ENCODE measurements at regions not wholly inside any gene's neighbourhood (a gene's known extent, or its start where the extent isn't known, plus 50 kb on each side); places are given as distances from the start of the nearest gene placed in this dataset.

DNA sequence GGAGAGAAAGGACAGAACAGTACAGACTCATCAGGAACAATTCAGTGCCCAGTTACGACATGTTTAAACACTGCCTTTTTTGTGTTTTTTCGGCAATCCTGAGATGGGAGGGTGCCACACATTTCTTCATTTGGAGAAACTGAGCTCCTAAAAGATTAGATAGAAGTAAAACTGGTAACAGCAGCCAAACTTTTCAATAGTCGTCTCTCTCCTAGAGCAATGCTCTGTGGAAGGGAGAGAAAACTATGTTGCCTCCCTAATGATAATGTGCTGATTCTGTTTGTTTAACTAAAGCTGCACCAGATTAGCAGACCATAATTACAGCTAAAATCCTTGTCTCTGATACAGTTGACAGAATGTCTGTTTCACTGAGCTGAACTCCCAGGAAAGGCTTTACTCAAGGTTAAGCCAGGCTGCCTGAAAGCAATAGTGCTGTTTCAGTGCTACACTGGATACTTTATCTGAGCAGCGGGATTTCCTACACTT is 76.2 kb upstream of the CXADR start:
- H3K4me3 ChIP-seq, result no peak overlapping the region
- H3K4me1 ChIP-seq, result no peaks in the 10 kb centered on the region
- H3K27me3 ChIP-seq (replicated peaks in 1 of 7), result no peaks in the 10 kb centered on the region
- TF ChIP-seq POLR2AphosphoS5 (IDR thresholded peaks at IDR 0.05), result no peak
- TF ChIP-seq, protein P1, sequence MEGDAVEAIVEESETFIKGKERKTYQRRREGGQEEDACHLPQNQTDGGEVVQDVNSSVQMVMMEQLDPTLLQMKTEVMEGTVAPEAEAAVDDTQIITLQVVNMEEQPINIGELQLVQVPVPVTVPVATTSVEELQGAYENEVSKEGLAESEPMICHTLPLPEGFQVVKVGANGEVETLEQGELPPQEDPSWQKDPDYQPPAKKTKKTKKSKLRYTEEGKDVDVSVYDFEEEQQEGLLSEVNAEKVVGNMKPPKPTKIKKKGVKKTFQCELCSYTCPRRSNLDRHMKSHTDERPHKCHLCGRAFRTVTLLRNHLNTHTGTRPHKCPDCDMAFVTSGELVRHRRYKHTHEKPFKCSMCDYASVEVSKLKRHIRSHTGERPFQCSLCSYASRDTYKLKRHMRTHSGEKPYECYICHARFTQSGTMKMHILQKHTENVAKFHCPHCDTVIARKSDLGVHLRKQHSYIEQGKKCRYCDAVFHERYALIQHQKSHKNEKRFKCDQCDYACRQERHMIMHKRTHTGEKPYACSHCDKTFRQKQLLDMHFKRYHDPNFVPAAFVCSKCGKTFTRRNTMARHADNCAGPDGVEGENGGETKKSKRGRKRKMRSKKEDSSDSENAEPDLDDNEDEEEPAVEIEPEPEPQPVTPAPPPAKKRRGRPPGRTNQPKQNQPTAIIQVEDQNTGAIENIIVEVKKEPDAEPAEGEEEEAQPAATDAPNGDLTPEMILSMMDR (IDR thresholded peaks at IDR 0.05 in 8 of 11, conservative IDR thresholded peaks at IDR 0.05 in 3 of 11), result no peak
- no peak for TF ChIP-seq POLR2A (IDR thresholded peaks at IDR 0.05)
- no peak for DNase-seq
- H3K27ac ChIP-seq, result peak overlapping the region in 5 of 8 donors; percentile 15 to 49 (median 41)
- no peaks in the 10 kb centered on the region for H3K36me3 ChIP-seq
- intact Hi-C loops (cut with DNase I; ENCODE audit: low total_unique reads), result no loop called here
- 70 to 84% (median 75%) methylated on average over 4 of the region's 4 CpGs for WGBS, 5 donors
- no peaks in the 10 kb centered on the region for H3K9me3 ChIP-seq

DNA sequence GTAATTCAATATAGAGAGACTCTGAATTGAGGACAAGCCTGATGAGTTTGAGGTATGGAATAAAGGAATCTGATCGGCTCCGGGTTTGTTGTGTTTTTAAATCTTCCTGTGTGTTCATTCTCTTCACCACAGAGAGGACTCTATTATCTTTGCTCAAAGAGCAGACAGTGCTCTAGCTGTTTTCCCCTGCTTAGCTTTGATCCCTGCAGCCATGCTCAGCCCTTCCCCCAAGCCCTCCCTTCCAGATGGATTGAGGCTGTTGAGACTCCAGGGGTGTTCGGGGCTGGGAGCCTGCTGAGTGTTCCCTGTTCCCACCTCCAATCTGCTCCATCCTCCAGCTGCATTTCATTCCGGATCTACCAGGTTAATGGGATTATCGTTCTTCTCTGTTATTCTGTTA is 74.2 kb upstream of the CXADR start:
- Histone ChIP-seq H3K4me1 (no peaks in the 10 kb centered on the region), H3K27ac (no peak overlapping the region), H3K27me3 (replicated peaks in 1 of 7) (no peaks in the 10 kb centered on the region), H3K36me3 (no peaks in the 10 kb centered on the region), H3K4me3 (no peak overlapping the region), H3K9me3 (no peaks in the 10 kb centered on the region)
- TF ChIP-seq POLR2AphosphoS5 (IDR thresholded peaks at IDR 0.05), result no peak
- no peak for TF ChIP-seq POLR2A (IDR thresholded peaks at IDR 0.05)
- TF ChIP-seq, protein P1 (IDR thresholded peaks at IDR 0.05 in 8 of 11, conservative IDR thresholded peaks at IDR 0.05 in 3 of 11), result no peak
- 56 to 70% (median 68%) methylated on average over 5 of the region's 5 CpGs for WGBS, 5 donors
- intact Hi-C loops (cut with DNase I; ENCODE audit: low total_unique reads), result no loop called here
- no peak for DNase-seq

DNA sequence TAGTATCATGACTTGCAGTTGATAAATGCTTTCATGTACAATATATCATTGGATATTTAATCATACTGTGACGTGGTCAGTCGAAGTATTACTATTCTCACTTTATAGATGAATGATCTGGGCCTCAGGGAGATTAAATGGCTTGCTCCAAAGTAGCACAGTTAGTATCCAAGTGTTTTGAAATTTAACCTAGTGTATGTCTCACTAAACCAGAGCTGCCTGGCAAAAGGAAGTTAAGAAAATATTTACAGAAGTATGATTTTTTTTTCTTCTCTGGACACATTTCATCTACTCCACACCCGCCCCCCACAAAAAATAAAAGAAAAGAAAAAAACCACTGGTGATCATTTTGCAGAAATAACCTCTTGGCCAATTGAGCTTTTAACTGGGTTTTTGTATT is 71.9 kb upstream of the CXADR start:
- 61 to 83% (median 71%) methylated on average over 3 of the region's 3 CpGs for WGBS, 5 donors
- Histone ChIP-seq H3K27me3 (replicated peaks in 1 of 7) (no peaks in the 10 kb centered on the region), H3K9me3 (no peaks in the 10 kb centered on the region), H3K4me3 (no peak overlapping the region), H3K4me1 (no peaks in the 10 kb centered on the region), H3K27ac (no peak overlapping the region), H3K36me3 (no peaks in the 10 kb centered on the region)
- no peak for DNase-seq
- intact Hi-C loops (cut with DNase I; ENCODE audit: low total_unique reads), result no loop called here
- TF ChIP-seq, protein P1 (IDR thresholded peaks at IDR 0.05 in 8 of 11, conservative IDR thresholded peaks at IDR 0.05 in 3 of 11), result no peak
- no peak for TF ChIP-seq POLR2A (IDR thresholded peaks at IDR 0.05)
- no peak for TF ChIP-seq POLR2AphosphoS5 (IDR thresholded peaks at IDR 0.05)

DNA sequence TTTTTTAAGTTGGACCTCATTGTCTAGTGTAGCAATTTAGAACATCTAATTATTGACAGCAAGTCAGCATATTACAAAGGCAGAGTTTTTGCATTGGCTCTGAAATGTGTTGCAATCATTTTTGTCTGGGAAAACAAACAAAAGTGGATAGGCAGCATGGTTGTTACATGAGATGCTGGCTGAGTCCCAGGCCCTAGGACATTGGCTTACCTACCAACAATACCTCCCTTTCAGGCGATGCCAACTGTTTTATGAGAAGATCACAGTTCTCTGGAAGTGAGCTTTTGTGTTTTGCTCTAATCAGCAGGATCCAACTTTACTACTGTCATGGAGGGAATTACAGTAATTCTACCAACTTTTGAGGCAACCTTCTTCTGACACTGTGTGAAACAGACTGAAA is 71.5 kb upstream of the CXADR start:
- no peaks in the 10 kb centered on the region for H3K9me3 ChIP-seq
- intact Hi-C loops (cut with DNase I; ENCODE audit: low total_unique reads), result no loop called here
- peak overlapping the region in 1 of 8 donors; percentile 6 for H3K27ac ChIP-seq
- TF ChIP-seq POLR2A (IDR thresholded peaks at IDR 0.05) (no peak), POLR2AphosphoS5 (IDR thresholded peaks at IDR 0.05) (no peak)
- TF ChIP-seq, protein P1 (IDR thresholded peaks at IDR 0.05 in 8 of 11, conservative IDR thresholded peaks at IDR 0.05 in 3 of 11), result no peak
- 81 to 93% (median 90%) methylated on average over 1 of the region's 1 CpG for WGBS, 5 donors
- DNase-seq, result no peak
- H3K36me3 ChIP-seq, result no peaks in the 10 kb centered on the region
- no peaks in the 10 kb centered on the region for H3K27me3 ChIP-seq (replicated peaks in 1 of 7)
- H3K4me1 ChIP-seq, result no peaks in the 10 kb centered on the region
- no peak overlapping the region for H3K4me3 ChIP-seq

Measured in spleen (tissue), 11 donors.